Transverse colon (tissue), 4 donors: ENCODE measurements at regions not wholly inside any gene's neighbourhood (a gene's known extent, or its start where the extent isn't known, plus 50 kb on each side); places are given as distances from the start of the nearest gene placed in this dataset.

Experiments
- DNase-seq: peaks from one replicate; pipeline ENCODE4 v3.0.0-alpha.2; 2019
- H3K27ac ChIP-seq, 4 donors: fragments of 200-600 bp; sonication (generic); 2 replicates each; pipeline ENCODE4 v1.5.1; 2016 to 2018; ENCODE audit warnings: inconsistent platforms in 4 of 4
- H3K27me3 ChIP-seq: fragments of 200-600 bp; sonication (generic); 2 replicates; pipeline ENCODE4 v1.5.1; 2017; ENCODE audit warnings: inconsistent platforms
- H3K36me3 ChIP-seq, 4 donors: fragments of 200-600 bp; sonication (generic); 2 replicates each; pipeline ENCODE4 v1.5.1; 2017 to 2019; ENCODE audit warnings: inconsistent platforms in 4 of 4
- H3K4me1 ChIP-seq, 4 donors: fragments of 200-600 bp; sonication (generic); 2 replicates each; pipeline ENCODE4 v1.5.1; 2017 to 2020; ENCODE audit warnings: inconsistent platforms in 4 of 4
- H3K4me3 ChIP-seq, 4 donors: fragments of 200-600 bp; sonication (generic); 1 replicate in 1 of 4; 2 replicates in 3 of 4; pipeline versions ENCODE4 v1.5.1 to v1.6.1; 2017 to 2019; ENCODE audit warnings: inconsistent platforms in 4 of 4
- H3K9me3 ChIP-seq, 2 donors: fragments of 200-600 bp; sonication (generic); 2 replicates each; pipeline ENCODE4 v1.5.1; 2017 to 2019; ENCODE audit warnings: inconsistent platforms in 2 of 2
- EP300 ChIP-seq: sonication (generic); formaldehyde crosslinking; IDR thresholded peaks from one replicate; pipeline ENCODE4 v1.6.1; 2017; ENCODE audit warnings: antibody characterized with exemption, low read depth
- POLR2A ChIP-seq: fragments of 450-650 bp; IDR thresholded peaks from one replicate; pipeline ENCODE4 v1.6.1; 2016; ENCODE audit warnings: antibody characterized with exemption, mild to moderate bottlenecking, moderate library complexity
- POLR2AphosphoS5 ChIP-seq, 3 donors: sonication (generic); formaldehyde crosslinking; IDR thresholded peaks; one replicate each; pipeline ENCODE4 v1.6.1; 2016; ENCODE audit warnings: antibody characterized with exemption in 3 of 3
- WGBS, 2 donors: methylation state at CpG; one replicate each; pipeline ENCODE4 v1.1.5; 2018; ENCODE audit warnings: low coverage in 1 of 2; 5-methylcytosine and 5-hydroxymethylcytosine counted together
- in situ Hi-C, 4 donors: fragments of 200-750 bp; cut with MboI; loops; one replicate each; pipeline versions ENCODE4 v1.15.0 to v1.15.1; 2017; ENCODE audit warnings: low sequenced_read_pairs in 3 of 4, low pct_ligation_motif_present in 1 of 4, low pct_unique_long_range_greater_than_20kb in 1 of 4
- intact Hi-C: fragments of 100-400 bp; cut with DNase I; formaldehyde crosslinking; loops from one replicate; pipeline ENCODE4 v1.15.1; 2023; ENCODE audit warnings: low total_unique reads
- TF ChIP-seq, protein P1 (sequence below), 5 experiments: fragments of 200-600 bp in 3 of 5; fragments of 450-650 bp in 2 of 5; sonication (generic) in 3 of 5; IDR thresholded peaks; 1 replicate in 2 of 5; 2 replicates in 3 of 5; pipeline ENCODE4 v1.5.1; 2016 to 2017; ENCODE audit warnings: antibody characterized with exemption in 5 of 5, inconsistent platforms in 3 of 5, mild to moderate bottlenecking in 2 of 5, moderate library complexity in 1 of 5

DNA sequence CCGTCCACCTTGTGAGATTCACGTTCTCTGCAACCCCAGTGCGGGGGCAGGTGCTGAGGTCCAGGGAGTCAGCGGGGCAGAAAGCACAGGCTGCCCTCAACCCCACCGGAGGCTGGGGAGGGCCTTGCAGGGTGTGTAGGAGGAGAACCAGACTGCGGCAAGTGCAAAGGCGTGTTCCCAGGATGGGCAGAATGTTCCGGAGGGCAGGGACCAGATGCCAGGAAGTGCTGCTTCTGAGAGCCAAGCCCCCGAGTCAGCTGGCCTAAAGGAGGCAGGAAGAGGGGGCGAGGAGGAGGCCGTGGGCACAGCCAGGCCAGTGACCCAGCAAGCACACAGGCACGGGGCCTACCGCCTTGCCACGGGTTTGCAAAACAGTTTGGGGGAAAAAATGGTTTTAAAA, 193.8 kb upstream of the AJAP1 start:
- TF ChIP-seq POLR2A (no peak), POLR2AphosphoS5 (IDR thresholded peaks at IDR 0.05) (no peak), EP300 (no peak)
- TF ChIP-seq, protein P1, sequence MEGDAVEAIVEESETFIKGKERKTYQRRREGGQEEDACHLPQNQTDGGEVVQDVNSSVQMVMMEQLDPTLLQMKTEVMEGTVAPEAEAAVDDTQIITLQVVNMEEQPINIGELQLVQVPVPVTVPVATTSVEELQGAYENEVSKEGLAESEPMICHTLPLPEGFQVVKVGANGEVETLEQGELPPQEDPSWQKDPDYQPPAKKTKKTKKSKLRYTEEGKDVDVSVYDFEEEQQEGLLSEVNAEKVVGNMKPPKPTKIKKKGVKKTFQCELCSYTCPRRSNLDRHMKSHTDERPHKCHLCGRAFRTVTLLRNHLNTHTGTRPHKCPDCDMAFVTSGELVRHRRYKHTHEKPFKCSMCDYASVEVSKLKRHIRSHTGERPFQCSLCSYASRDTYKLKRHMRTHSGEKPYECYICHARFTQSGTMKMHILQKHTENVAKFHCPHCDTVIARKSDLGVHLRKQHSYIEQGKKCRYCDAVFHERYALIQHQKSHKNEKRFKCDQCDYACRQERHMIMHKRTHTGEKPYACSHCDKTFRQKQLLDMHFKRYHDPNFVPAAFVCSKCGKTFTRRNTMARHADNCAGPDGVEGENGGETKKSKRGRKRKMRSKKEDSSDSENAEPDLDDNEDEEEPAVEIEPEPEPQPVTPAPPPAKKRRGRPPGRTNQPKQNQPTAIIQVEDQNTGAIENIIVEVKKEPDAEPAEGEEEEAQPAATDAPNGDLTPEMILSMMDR (IDR thresholded peaks at IDR 0.05), result no peak
- WGBS, 2 donors, result 78% methylated on average over 14 of the region's 14 CpGs; no CpG with 5 or more reads in 1 of the 2 donors
- no peak for DNase-seq
- Histone ChIP-seq H3K4me1 (no peaks in the 10 kb centered on the region), H3K27ac (no peak overlapping the region), H3K36me3 (no peaks in the 10 kb centered on the region), H3K9me3 (no peaks in the 10 kb centered on the region), H3K27me3 (no peaks in the 10 kb centered on the region), H3K4me3 (no peak overlapping the region)
- in situ Hi-C loops, result no loop called here
- intact Hi-C loops, result no loop called here

DNA sequence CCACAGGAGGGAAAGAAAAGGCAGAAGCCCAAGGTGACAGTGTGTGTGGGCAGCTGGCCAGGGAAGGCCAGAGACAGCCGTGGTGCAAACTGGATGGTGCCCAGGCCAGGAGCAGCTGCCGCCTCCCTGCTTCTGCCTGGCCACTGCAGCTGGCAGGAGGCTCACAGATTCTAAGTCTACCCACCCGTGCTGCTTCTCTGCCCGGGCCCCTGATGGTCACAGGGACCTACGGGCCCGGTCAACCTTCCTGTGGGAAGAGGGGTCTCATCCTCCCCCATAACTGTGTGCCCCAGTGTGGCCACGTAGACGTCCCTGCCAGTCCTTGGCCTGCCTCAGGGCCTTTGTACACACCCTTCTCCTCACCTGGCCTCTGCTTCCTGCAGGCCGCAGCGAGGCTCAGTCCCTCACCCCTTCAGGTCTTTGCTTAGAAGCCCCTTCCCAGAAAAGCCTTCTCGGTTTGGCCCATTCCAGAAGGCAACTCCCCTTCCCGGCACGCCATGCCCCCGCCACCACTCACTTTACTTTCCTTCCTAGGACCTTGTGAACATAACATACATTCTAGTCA, 192.6 kb upstream of the AJAP1 start:
- H3K27ac ChIP-seq, result no peak overlapping the region
- in situ Hi-C loops, result no loop called here

DNA sequence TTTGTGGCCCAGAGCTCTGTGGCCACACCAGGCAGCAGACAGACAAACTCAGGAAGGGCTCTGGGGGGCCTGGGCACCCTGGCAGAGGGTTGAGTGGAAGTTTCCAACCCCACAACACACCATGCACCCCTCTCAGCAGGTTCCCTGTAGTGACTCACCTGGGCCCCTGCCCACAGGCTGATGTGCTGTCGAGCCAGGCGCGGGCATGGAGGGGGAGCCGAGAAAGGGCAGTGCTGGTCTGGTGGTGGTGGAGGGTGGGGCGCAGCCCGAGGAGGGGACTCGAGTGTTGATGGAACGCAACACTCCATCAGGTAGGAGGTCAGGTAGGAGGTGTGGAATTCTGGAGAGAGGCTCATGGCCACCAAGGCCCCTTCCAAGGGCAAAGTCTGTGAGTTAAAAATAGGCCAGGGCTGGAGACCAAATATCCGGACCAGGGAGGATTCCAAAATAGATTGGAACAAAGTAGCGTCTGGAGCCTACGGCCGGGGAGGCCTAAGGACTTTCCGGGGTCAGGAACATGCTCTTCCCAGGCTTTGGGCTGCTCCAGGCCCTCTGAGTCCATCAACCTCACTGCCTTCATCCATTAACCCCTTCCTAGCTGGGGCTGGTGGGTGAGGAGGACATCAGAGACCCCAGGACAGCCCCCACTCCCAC, 191.5 kb upstream of the AJAP1 start:
- no peak overlapping the region for H3K27ac ChIP-seq
- no peak overlapping the region for H3K4me3 ChIP-seq
- no peak for DNase-seq
- TF ChIP-seq EP300, result no peak
- TF ChIP-seq, protein P1 (IDR thresholded peaks at IDR 0.05), result no peak
- TF ChIP-seq POLR2AphosphoS5 (IDR thresholded peaks at IDR 0.05), result no peak
- no peak for TF ChIP-seq POLR2A
- intact Hi-C loops, result no loop called here
- H3K27me3 ChIP-seq, result no peaks in the 10 kb centered on the region
- no peaks in the 10 kb centered on the region for H3K9me3 ChIP-seq
- H3K36me3 ChIP-seq, result no peaks in the 10 kb centered on the region
- 60 to 76% methylated on average over 1 to 13 of the region's 13 CpGs for WGBS, 2 donors
- in situ Hi-C loops, result no loop called here
- no peaks in the 10 kb centered on the region for H3K4me1 ChIP-seq

More for the DNA sequence above, 192.6 kb upstream of the AJAP1 start:
- Histone ChIP-seq H3K4me1 (no peaks in the 10 kb centered on the region), H3K36me3 (no peaks in the 10 kb centered on the region), H3K27me3 (no peaks in the 10 kb centered on the region), H3K9me3 (no peaks in the 10 kb centered on the region), H3K4me3 (no peak overlapping the region)
- TF ChIP-seq POLR2A (no peak), EP300 (no peak), POLR2AphosphoS5 (IDR thresholded peaks at IDR 0.05) (no peak)
- TF ChIP-seq, protein P1 (IDR thresholded peaks at IDR 0.05), result no peak
- intact Hi-C loops, result no loop called here
- DNase-seq, result no peak
- WGBS, 2 donors, result 76 to 90% methylated on average over 6 to 14 of the region's 14 CpGs

DNA sequence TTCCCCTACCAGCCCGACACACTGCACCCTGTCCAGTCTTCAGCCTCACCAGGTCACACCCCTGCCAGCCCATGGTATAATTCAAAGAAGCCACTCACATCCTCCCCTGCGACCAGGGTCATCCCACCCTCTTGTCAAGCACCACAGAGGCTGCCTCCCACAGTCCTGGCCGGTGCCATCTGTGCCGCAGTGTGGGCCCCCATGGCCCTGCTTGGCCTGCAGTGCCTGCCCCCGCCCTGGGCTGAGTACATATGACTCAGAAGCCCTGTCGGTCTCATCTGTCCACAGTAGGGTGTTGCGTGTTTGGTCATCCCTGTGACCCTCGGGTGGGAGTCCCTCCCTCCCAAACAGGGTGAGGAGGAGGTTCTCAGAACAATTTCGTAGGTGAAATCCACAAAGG, 190.8 kb upstream of the AJAP1 start:
- H3K9me3 ChIP-seq, result no peaks in the 10 kb centered on the region
- TF ChIP-seq, protein P1 (IDR thresholded peaks at IDR 0.05), result no peak
- TF ChIP-seq POLR2A (no peak), EP300 (no peak), POLR2AphosphoS5 (IDR thresholded peaks at IDR 0.05) (no peak)
- H3K36me3 ChIP-seq, result no peaks in the 10 kb centered on the region
- H3K4me1 ChIP-seq, result no peaks in the 10 kb centered on the region
- no peak overlapping the region for H3K27ac ChIP-seq
- DNase-seq, result no peak
- intact Hi-C loops, result no loop called here
- in situ Hi-C loops, result no loop called here
- 76 to 83% methylated on average over 3 to 9 of the region's 9 CpGs for WGBS, 2 donors
- H3K27me3 ChIP-seq, result no peaks in the 10 kb centered on the region
- H3K4me3 ChIP-seq, result no peak overlapping the region
